Prostate gland (tissue), 1 donor: ENCODE measurements at regions not wholly inside any gene's neighbourhood (a gene's known extent, or its start where the extent isn't known, plus 50 kb on each side); places are given as distances from the start of the nearest gene placed in this dataset.

Source experiments
- POLR2A ChIP-seq: fragments of 450-650 bp; IDR thresholded peaks from one replicate; pipeline ENCODE4 v1.6.1; 2016; ENCODE audit warnings: antibody characterized with exemption, mild to moderate bottlenecking
- POLR2AphosphoS5 ChIP-seq: sonication (generic); formaldehyde crosslinking; IDR thresholded peaks from one replicate; pipeline ENCODE4 v1.6.1; 2017; ENCODE audit warnings: antibody characterized with exemption

- no peak for TF ChIP-seq POLR2AphosphoS5
- no peak for TF ChIP-seq POLR2A
These were observed 165.7 kb downstream of the SOD2 start for GRCh38 chr6:159527351-159527750.
